PFSK-1 (cell line): ENCODE measurements at regions not wholly inside any gene's neighbourhood (a gene's known extent, or its start where the extent isn't known, plus 50 kb on each side); places are given as distances from the start of the nearest gene placed in this dataset.

ENCODE experiments used
- FOXP2 ChIP-seq: optimal IDR thresholded peaks from 2 replicates; pipeline ENCODE3; 2011; ENCODE audit warnings: borderline replicate concordance, control low read depth, inconsistent platforms; ENCODE audit not compliant: insufficient read depth; ENCODE audit errors: extremely low read length, extremely low read depth
- POLR2AphosphoS5 ChIP-seq: IDR thresholded peaks from 2 replicates; pipeline ENCODE4 v1.6.1; 2012; ENCODE audit warnings: low read depth, mild to moderate bottlenecking, control low read depth, low read length, moderate library complexity
- SIN3A ChIP-seq: IDR thresholded peaks from 2 replicates; pipeline ENCODE4 v1.6.1; 2012; ENCODE audit warnings: mild to moderate bottlenecking, low read length, moderate library complexity, borderline replicate concordance; ENCODE audit not compliant: insufficient read depth
- TAF1 ChIP-seq: IDR thresholded peaks from 2 replicates; pipeline ENCODE4 v1.6.1; 2012; ENCODE audit warnings: low read length, control low read depth, borderline replicate concordance; ENCODE audit not compliant: insufficient read depth
- TF ChIP-seq, protein P1 (sequence below), 2 experiments: IDR thresholded peaks; 2 replicates each; pipeline versions ENCODE4 v1.6.1 to v1.8.0; 2011 to 2012; ENCODE audit warnings: low read depth in 2 of 2, low read length in 2 of 2, control low read depth in 1 of 2, inconsistent platforms in 1 of 2, mild to moderate bottlenecking in 1 of 2, moderate library complexity in 1 of 2; ENCODE audit not compliant: insufficient read depth in 1 of 2

DNA sequence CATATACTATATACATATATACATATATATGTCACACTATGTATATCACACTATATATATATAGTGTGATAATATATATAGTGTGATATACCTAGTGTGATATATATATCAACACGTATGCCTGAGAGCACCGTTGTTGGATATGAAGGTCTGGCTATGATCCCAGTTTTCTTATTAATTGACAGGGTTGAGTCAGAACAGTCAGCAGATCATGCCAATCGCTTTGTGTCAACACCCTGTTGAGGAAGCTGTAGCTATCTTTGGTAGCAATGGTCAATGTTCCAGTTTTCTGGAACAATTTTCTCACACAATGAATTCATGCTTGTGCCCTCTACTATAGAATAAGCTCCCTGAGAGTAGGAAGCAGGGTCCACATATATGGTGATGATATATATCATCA lies 496.0 kb upstream of the AGA start:
- TF ChIP-seq FOXP2 (no peak), POLR2AphosphoS5 (no peak), SIN3A (no peak), TAF1 (no peak)
- TF ChIP-seq, protein P1, sequence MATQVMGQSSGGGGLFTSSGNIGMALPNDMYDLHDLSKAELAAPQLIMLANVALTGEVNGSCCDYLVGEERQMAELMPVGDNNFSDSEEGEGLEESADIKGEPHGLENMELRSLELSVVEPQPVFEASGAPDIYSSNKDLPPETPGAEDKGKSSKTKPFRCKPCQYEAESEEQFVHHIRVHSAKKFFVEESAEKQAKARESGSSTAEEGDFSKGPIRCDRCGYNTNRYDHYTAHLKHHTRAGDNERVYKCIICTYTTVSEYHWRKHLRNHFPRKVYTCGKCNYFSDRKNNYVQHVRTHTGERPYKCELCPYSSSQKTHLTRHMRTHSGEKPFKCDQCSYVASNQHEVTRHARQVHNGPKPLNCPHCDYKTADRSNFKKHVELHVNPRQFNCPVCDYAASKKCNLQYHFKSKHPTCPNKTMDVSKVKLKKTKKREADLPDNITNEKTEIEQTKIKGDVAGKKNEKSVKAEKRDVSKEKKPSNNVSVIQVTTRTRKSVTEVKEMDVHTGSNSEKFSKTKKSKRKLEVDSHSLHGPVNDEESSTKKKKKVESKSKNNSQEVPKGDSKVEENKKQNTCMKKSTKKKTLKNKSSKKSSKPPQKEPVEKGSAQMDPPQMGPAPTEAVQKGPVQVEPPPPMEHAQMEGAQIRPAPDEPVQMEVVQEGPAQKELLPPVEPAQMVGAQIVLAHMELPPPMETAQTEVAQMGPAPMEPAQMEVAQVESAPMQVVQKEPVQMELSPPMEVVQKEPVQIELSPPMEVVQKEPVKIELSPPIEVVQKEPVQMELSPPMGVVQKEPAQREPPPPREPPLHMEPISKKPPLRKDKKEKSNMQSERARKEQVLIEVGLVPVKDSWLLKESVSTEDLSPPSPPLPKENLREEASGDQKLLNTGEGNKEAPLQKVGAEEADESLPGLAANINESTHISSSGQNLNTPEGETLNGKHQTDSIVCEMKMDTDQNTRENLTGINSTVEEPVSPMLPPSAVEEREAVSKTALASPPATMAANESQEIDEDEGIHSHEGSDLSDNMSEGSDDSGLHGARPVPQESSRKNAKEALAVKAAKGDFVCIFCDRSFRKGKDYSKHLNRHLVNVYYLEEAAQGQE (IDR thresholded peaks at IDR 0.05; ENCODE audit: insufficient read depth in 1 of 2, low read depth in 2 of 2, low read length in 2 of 2), result no peak

DNA sequence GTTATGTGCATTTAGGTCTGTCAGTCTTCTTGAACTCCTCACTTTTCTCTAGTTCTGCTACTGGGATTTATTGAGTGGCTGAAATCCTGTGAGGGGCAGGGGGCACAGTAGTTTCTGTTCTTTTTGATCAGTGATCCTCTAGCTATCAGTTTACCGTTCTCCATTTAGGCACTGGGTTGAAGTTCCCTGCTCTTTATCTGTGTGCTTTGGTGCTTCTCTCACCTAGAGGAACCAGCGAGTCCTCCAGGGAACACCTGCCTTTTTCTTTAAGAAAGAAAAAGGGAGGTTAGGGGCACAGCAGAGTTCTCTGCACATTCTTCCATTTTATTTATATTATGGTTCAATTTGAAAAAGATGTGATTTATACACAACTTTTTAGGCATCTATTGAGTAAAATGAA lies 503.0 kb upstream of the AGA start:
- TF ChIP-seq, protein P1 (IDR thresholded peaks at IDR 0.05; ENCODE audit: insufficient read depth in 1 of 2, low read depth in 2 of 2, low read length in 2 of 2), result no peak
- TF ChIP-seq SIN3A (no peak), FOXP2 (no peak), POLR2AphosphoS5 (no peak), TAF1 (no peak)

DNA sequence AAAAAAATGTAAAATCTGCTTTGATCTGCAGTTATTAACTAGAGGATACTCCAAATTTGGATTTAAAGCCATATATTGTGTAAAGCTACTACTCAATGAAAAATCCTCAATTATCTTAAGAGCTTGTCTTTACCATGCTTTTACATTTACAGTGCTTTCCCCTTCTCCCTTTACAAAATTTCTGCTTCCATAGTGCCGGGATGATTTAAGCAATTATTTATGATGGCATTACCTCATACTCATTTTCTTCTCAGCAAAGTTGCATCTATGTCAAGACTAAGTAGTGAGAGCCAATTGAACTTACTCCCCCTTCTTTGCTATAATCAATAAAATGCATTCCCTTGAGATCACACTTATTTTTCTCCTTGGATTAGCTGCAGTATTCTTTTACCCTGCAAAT lies 505.4 kb upstream of the AGA start:
- TF ChIP-seq POLR2AphosphoS5 (no peak), FOXP2 (no peak), TAF1 (no peak), SIN3A (no peak)
- TF ChIP-seq, protein P1 (IDR thresholded peaks at IDR 0.05; ENCODE audit: insufficient read depth in 1 of 2, low read depth in 2 of 2, low read length in 2 of 2), result no peak

DNA sequence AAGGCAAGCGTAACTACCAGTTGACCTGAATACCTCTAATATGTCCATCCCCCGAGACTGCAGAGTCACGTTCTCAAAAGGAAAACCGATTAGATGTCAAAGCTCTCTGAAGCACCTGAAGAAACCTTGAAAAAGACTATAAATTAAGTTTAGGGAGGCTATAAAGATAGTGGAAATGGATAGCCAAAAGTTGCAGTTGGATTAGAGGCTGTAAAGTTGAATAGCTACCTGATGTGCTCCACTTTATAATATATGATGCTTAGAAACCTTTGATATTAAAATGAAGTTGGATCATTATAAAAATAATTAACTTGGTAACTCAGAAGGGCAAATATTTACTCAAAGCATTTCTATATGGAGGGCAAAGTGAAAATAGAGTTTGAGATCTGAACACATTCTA lies 506.6 kb upstream of the AGA start:
- TF ChIP-seq POLR2AphosphoS5 (no peak), SIN3A (no peak), FOXP2 (no peak), TAF1 (no peak)
- TF ChIP-seq, protein P1 (IDR thresholded peaks at IDR 0.05; ENCODE audit: insufficient read depth in 1 of 2, low read depth in 2 of 2, low read length in 2 of 2), result no peak

DNA sequence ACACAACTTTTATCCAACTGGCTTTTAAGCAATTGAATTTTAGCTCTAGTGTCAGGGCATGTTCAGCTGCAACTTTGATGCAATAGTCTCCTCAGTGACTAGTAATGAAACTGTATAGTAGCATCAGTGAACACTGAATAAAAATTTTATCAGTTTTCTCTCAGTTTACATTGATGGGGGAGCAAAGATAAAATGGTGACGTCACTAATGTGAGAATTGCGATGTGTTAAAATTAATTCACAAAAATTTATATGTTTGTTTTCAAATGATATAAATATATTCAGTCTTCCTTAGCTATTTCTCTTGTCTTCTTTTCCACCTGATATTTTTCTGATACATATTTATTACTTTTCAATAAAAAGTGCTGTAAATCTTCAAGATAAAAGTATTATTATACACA lies 508.8 kb upstream of the AGA start:
- TF ChIP-seq SIN3A, result no peak
- no peak for TF ChIP-seq FOXP2
- TF ChIP-seq TAF1, result no peak
- no peak for TF ChIP-seq POLR2AphosphoS5
- TF ChIP-seq, protein P1 (IDR thresholded peaks at IDR 0.05; ENCODE audit: insufficient read depth in 1 of 2, low read depth in 2 of 2, low read length in 2 of 2), result no peak
